CD4-positive, alpha-beta T cell treated with Interleukin-1 beta for 1 hour (primary cell): ENCODE measurements at regions not wholly inside any gene's neighbourhood (a gene's known extent, or its start where the extent isn't known, plus 50 kb on each side); places are given as distances from the start of the nearest gene placed in this dataset.

ENCODE experiments used
- DNase-seq, 2 donors: peaks; one replicate each; pipeline ENCODE4 v3.0.0-alpha.2; 2020 to 2022

DNA sequence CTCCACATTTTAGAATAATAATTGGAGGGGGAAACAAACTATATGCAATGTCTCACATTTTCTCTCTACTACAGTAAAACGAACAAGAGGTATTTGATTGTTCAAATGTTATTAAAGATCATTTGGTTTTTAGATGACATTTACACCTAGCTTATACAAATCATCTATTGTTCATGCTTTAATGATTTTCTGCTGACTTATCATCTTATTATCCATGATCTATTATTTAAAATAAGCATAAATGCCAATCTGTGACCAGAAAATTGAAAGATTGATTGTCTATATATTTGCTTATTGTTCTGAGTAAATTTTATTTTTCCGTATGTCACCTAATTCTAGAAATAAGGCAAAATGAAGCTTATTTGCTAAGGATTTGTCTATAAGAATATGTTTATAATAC is 537.2 kb downstream of the KCNJ3 start:
- no peak for DNase-seq

DNA sequence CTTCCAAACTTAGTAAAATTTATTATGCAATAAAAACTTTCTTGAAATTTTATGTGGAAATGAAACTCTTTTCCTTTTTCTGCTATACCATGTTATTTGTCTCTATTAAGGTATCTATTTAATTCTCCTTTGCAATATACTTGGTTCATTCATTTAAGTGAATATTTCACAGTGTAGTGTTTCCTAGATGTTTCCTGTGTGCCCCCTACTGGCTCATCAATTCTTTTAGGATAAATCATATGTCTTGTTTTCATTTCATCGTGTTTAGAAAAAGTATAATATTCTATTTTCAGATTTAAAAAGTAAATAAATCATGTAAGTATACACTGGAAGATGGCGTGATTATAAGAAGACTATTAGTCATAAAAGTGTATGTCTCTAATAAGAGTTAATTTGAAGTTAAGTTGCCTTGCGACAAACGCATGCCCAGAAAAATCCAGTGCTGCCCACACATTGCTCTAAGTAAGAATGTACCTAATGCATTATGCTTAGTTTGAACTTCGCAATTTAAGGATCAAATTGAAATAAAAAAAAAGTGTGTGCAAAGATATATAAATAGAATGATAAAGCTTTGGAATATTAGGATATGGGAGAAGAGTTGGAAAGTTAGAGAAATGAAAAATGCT is 525.4 kb downstream of the KCNJ3 start:
- DNase-seq: no peak

DNA sequence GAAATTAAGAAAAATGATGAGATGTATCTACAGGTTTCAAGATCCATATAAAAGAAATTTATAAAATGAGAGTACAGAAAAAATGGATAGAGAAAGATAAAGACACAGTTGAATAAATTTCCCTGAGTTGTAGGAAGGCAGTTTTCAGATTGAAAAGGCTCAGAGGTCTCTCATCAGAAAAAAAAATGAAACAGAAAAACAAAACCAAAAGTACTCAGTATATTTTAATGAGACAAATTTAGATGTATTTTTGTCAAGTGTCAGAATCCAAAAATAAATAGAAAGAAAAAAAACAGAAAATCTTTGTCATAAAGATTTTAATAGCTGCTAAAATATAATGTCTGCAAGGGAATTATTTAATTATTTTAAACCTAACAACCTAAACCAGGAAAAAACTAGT is 520.5 kb downstream of the KCNJ3 start:
- no peak for DNase-seq

DNA sequence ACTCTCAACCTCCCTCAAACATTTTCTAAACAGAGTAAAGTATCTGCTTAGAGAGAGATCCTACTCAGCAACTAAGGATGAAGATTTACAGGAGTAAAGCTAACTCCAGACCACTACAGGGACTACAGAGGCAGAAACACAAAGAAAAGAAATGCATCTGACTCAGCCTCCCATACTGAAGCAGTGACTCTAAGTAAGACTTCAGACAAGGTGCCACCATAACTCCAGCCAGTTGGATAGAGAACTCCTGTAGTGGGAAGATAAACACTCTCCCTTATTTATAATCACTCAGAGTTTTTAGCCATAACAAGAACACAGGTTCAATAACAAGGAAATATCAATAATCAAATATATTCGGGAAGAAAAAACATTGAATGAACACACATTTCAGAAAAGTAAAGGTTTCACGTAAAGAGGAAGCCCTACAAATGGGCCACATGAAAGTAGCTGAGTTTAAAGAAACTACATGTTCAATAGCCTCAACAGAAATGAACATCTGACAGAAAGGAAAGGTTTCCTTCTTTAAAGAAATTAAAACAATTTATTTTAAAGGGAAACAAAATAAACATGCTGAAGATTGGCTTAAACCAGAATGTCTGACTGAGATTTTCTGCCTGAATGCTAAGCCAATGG is 519.9 kb downstream of the KCNJ3 start:
- DNase-seq: no peak

DNA sequence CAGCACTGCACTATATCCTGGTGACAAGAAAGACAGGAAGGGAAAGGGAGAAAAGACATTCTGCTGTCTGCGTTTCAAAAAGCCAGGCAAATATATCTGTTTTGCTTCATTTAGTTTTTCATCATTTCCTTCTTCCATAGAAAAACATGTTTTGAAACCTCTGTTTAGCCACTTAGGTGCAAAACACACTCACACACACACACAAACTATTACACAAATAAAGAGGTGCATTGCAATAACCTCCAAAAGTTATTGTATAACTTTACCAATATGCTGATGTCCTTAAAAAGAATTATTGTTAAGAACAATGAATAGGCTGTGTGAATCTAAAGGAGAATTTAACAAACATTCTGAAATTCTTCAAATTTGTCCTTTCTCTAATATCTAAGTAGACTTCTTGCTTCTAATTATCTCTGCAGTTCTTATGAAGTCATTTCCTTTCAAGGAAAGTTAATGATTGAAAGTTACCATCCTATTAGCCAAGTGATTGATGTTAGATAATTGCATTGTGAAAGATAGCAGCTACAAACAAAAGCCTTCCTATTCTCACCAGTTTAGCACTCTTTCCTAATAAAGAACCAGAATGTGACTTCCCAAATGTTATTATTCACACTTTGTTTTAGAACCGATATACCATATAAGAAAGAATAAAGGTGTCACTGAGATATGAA is 516.7 kb downstream of the KCNJ3 start:
- DNase-seq: no peak

DNA sequence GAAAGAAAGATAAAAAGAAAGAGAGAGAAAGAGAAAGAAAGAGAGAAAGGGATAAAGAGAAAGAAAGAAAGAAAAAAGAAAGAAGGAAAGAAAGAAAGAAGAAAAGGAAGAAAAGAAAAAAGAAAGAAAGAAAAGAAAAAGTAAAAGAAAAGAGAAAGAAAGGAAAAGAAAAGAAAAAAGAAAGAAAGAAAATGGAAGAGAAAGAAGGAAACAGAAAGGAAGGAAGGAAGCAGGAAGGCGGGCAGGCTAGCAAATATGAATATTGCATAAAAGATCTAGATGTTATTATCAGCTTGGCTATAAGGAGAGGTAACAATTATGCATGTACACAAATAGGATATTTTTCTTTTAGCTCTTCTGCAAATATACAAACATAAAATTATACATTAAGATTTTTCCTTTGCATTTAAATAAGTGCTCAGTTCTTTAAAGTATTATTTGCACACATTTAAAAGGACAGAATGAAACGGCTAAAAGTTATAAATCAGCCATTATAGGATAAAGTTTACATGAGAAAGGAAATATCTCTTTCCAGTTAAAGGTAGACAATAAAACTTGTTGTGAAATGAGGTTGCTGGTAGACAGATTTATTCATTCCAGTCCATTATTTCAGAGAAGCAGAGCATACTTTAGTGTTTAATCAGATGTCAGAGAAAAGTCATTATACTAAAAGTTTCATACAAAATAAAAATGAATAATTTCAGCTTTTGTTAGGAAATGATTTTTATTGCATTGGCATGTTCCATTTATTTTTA is 511.4 kb downstream of the KCNJ3 start:
- no peak for DNase-seq

DNA sequence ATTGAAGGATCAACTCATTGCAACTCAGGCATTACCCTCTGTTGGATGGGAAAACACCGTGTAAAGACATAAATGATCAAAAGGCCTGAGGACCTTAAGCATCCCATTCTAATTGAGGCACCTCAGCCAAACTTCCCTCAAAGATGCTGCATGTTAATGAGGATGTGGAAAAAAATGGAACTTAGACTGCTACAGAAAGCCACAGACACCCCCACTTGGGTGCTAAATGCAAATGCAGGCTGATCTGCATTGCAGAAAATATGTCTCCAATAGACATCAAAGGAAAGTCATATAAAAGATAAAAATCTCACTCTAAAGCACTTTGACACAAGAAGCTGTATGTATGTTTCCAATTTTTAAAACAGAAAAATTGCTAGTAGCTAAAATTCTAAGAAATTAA is 504.7 kb downstream of the KCNJ3 start:
- DNase-seq: no peak

DNA sequence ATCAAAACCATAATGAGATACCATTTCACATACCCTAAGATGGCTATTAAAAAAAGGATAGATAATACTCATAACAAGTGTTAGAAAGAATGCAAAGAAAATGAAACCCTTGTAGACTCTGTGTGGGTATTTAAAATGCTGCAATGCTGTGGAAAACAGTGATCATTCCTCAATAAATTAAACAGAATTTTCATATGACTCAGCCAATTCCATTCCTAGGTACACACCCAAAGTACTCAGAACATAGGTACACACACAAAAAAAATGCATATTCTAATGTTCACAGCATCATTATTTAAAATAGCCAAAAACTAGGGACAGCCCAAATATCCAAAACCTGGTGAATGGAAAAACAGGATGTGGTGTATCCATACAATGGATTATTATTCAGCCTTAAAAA is 502.3 kb downstream of the KCNJ3 start:
- no peak for DNase-seq

DNA sequence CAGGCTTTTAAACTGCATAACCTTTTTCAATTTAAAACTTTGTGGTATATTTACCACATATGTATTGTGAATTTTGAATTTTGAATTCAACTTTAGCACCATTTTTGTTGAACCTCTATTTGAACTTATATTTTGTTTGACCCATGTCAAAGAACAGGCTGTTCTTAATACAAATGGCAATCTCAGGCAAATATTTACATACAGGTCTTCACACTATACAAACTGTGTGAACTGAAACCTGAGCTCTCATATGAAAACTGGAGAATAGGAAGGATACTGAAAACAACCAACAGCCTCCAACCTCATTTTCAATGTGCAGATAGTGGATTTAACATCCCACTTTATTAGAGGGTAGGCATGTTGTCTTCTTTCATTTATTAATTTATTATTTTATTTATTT is 491.8 kb downstream of the KCNJ3 start:
- DNase-seq: no peak

DNA sequence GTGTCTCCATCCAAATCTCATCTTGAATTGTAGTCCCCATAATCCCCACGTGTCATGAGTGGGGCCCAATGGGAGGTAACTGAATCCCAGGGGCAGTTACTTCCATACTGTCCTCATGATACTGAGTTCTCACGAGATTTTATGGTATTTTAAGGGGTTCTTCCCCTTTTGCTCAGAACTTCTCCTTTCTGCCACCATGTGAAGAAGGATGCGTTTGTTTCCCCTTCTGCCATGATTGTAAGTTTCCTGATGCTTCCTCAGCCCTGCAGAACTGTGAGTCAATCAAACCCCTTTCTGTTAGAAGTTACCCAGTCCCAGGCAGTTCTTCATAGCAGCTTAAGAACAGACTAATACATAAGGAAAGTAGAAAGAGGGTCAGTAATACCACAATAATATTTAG is 480.4 kb downstream of the KCNJ3 start:
- DNase-seq: no peak

DNA sequence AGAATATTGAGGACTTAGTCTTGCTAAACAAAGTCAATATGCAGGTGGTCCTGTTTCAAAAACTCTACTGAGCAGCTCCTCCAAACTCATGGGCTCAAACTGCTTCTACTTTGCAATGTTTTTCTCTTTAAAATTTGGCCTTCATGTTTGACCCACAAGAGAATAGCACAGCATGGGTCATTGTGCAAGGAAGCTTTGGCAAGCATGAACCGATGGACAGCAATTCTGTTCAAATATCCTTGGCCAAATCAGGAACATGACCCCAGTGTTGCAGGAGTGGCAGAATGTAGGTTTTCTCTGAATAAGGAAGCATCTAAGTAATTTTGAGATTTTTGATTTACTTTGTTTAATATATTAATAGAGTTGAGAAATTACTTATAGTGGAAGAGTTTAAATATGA is 477.9 kb downstream of the KCNJ3 start:
- no peak for DNase-seq

DNA sequence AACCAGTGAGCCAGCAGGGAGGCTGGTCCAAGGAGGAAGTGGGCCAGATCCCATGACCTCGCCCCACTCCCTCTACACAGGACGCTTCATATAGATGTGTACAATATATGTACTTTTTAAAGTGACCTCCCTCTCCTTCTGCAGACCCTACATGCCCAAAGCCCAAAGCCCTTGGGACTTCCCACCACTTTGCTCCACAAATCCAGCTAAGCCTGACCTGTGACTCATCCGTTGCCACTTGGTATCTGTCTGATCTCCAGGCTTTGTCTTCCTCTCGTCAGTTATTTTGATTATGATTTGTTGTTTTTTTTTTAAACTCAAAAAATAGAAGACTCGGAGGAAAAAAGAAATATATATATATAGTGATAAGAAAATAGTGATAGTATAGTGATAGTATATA is 470.8 kb downstream of the KCNJ3 start:
- no peak for DNase-seq

DNA sequence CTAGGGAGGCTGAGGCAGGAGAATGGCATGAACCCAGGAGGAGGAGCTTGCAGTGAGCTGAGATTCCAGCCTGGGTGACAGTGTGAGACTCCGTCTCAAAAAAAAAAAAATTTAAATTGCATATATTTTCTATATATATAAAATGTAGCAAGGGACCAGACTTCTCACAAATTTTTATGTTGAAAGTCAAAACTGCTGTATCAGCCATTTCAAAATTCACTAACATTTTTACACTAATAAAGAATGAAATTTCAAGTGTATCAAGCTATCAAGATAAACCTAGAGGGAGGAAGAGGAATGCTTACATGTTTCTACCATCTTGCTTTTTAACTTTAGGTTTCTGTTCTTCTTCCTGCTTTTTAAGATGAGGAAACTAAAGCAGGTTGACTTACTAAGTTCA is 464.0 kb downstream of the KCNJ3 start:
- no peak for DNase-seq

DNA sequence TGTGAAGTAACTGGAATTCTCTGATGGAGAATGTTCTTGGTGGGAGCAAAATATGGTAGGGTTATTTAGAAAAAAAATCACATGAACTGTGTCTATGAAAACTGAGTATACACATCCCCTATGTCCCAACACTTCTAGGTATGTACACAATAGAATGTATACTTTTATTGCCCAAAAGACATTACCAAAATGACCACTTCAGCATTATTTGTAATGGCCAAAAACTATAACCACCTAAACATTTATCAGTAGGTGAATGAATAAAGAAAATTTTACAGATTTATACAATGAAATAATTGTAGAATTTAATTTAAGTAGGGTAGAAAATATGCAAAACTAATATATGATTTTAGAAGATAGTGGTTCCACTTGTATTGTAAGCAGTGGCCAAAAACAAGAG is 462.8 kb downstream of the KCNJ3 start:
- no peak for DNase-seq

DNA sequence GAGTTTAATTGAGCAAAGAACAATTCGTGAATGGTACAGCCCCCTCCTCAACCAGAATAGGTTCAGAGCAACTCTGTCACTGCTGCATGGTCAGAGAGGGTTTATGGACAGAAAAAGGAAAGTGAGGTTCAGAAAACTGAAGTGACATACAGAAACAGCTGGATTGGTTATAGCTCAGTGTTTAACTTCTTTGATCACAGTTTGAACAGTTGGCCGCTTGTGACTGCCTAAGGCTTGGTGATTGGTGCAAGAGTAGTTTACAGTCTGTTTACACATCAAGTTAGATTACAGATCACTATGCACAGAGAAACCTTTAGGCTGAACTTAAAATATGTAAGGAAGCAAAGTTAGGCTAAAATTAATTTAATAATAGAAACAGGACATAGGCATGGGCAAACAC is 459.2 kb downstream of the KCNJ3 start:
- no peak for DNase-seq

DNA sequence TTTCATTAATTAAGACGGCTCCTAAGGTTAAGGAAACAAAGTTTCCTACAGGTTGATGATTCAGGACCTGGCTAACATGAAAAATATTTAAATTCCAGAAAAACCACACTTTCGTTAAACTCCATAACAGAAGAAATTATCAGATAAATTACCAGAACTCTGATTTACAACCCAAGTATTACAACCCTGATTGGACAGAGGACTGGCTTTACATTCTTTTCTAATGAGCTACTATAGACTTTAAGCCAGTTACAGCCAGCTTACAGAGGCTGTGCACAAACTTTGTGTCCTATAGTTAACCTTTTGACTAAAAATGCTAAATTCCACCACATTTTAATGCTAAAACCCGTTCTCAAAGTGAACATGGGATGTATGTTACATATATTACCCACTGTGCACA is 458.6 kb downstream of the KCNJ3 start:
- no peak for DNase-seq

DNA sequence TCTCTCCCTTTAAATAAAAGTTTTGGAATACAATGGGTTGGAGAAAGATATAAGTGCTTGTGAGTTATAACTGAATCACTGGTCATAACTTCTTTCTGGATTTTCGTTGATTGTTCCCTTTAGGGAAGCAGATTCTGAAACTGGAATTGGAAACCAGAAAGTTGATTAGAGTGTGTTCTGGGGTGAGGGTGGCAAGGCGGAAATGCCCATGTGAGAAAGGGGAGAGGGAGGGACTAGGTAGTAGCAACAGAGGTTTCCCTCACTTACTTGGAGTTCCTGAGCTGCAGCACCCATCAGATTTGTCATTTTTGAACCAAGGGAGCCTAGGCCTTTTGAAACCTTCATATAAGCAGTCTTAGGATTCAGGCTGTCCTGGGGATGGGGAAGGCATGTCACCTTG is 453.4 kb downstream of the KCNJ3 start:
- no peak for DNase-seq

DNA sequence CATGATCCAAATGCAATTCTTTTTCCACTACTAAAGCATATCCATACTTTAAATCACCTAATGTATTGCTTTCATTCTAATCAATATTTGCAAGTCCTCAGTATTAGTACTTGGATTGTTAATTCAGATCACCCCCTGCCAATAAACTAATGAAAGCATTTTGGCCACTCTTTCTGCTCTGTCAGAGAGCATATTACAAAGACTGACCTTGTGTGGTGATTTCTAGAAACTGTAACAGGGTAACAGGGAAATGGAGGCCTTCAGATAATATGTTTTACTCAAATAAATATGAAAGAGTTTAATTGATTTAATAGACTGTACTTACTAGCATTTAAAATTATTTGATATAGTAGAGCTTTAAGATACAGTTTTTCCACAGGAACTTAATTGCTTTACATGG is 453.0 kb downstream of the KCNJ3 start:
- no peak for DNase-seq

DNA sequence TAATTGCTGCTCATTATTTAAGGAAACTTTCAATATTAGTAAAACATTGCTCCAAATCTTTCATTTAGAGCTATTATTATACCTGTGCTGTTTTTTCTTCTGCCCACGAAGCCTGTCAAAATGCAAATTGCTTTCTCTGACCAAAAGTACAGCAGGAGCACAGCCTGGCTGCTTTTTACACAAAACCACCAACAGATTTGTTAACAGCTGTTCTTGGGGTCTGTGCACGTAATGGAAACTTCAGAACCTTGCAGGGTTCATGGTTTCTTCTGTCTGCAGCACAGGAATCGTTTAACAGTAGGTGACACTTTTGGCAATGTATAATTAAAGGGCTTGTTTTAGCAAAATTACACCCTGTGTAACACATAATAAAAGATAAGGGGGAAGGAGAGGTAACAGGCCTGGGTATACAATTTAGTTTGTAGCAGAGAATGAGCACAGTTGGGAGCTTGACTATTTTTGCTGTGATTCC is 447.3 kb downstream of the KCNJ3 start:
- no peak for DNase-seq

DNA sequence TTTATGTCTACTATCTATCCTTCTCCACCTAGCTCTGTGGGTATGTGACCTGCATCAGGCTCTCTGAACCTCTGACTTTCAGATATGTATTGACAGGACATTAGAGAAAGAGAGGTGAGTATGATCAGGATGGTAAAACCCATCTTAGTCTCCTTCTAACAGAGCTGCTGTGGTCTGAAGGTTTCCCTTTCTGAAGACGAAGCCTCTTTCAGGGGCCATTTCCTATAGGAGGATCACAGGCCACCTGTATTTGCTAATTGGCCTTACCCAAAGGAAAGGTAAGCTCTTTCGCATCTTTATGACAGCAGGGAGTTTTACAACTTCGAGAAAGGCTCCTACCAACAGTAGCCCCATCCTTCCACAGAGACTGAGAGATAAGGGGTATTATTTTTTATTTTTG is 442.9 kb downstream of the KCNJ3 start:
- DNase-seq: no peak

DNA sequence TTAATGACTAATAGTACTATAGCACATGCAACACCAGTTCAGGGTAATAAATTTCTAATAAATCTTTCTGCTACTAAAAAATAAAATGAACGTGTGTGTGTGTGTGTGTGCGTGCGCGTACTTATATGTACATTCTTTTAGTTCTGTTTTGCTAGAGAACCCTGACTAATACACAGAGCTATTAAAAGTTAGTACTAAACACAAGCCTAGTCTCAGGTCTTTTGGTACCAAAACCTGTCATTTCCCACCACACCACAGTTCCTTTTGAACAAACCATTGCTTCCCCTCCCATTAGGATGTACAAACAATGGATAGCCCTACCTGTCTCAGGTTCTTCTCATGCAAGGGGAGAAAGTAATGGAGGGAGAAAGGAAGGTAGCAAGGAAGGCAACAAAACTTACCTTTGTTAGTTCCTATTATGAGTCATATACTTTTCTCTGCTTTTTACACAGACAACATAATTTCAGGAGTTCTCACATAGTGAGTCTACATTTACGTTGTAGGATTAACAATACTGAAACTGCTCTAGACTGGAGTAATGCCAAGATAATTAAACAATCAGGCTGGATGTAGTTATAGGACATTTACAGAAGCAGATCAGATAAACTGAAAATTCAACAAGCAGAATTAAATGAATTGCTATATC is 427.2 kb downstream of the KCNJ3 start:
- no peak for DNase-seq

DNA sequence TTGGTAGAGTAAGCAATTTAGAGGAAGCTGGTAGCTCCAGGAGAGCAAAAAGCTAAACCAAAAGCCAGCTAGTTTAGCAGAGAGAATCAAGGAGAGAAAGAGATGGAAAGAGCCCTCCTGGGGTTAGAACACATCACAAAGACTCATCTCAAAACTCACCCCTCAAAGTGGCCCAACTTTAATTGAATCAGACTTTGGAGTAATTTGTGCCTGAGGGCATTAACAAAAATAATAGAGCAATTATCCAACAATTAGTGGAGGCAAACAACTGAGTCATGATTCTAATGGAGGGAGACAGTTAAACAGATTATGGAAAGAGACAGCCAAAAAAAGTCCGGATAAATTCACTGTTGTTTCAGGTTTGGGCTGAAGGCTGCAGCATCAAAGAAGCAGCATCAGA is 417.4 kb downstream of the KCNJ3 start:
- no peak for DNase-seq

DNA sequence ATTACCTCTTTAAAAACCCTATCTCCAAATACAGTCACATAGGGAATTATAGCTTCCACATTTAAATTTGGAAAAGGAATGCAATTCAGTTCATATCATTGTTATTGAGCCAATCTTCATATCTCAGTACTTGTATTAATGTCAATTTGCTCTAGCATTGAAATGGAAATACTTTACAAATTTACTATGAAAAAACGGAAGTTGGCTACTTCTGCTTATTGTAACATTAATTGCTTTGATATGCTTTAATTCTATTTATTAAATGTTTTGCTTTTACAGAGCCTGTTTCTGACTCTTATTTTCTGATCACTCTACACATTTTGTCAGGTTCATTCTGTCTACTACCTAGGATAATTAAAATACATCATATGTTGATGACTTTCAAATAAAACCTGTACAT is 412.6 kb downstream of the KCNJ3 start:
- no peak for DNase-seq
